HG03460 (cell line): ENCODE measurements at regions not wholly inside any gene's neighbourhood (a gene's known extent, or its start where the extent isn't known, plus 50 kb on each side); places are given as distances from the start of the nearest gene placed in this dataset.

Source experiments
- ATAC-seq: cut with Tn5 transposase; IDR thresholded peaks from one replicate; pipeline ENCODE4 v1.9.1; 2021; ENCODE audit not compliant: unreplicated experiment

GRCh38 chr12:124371970-124372555 lies 77.2 kb downstream of the RFLNA start:
- no peak for ATAC-seq

GRCh38 chr12:124371366-124371765 lies 76.5 kb downstream of the RFLNA start:
- no peak for ATAC-seq

- no peak for ATAC-seq
Measured at GRCh38 chr12:124370851-124371250, 76.0 kb downstream of the RFLNA start.

- ATAC-seq, result no peak
Measured at GRCh38 chr12:124370384-124370783, 75.5 kb downstream of the RFLNA start.

- ATAC-seq, result no peak
Measured at GRCh38 chr12:124369827-124370378, 75.0 kb downstream of the RFLNA start.

- no peak for ATAC-seq
Measured at GRCh38 chr12:124369055-124369826, 74.3 kb downstream of the RFLNA start.

- no peak for ATAC-seq
Measured at GRCh38 chr12:124368421-124369032, 73.6 kb downstream of the RFLNA start.

GRCh38 chr12:124365726-124366430 lies 71.0 kb downstream of the RFLNA start:
- no peak for ATAC-seq
